DOHH2 (cell line): ENCODE measurements at regions not wholly inside any gene's neighbourhood (a gene's known extent, or its start where the extent isn't known, plus 50 kb on each side); places are given as distances from the start of the nearest gene placed in this dataset.

Experiments
- CTCF ChIP-seq: fragments of 200-600 bp; sonication (generic); IDR thresholded peaks from one replicate; pipeline ENCODE4 v1.5.1; 2014; ENCODE audit warnings: antibody characterized with exemption, mild to moderate bottlenecking, low read depth, low read length; ENCODE audit not compliant: poor library complexity, severe bottlenecking
- EZH2phosphoT487 ChIP-seq: fragments of 200-600 bp; sonication (generic); IDR thresholded peaks from 2 replicates; pipeline ENCODE4 v1.6.1; 2017; ENCODE audit warnings: borderline replicate concordance, mild to moderate bottlenecking, antibody characterized with exemption, low read length, moderate library complexity, mixed read lengths

- TF ChIP-seq CTCF (no peak), EZH2phosphoT487 (no peak)
Observed at GRCh38 chr5:3322642-3323041, 273.0 kb upstream of the IRX1 start.
